ENCODE measurements at regions not wholly inside any gene's neighbourhood (a gene's known extent, or its start where the extent isn't known, plus 50 kb on each side); places are given as distances from the start of the nearest gene placed in this dataset.

- TF ChIP-seq SUZ12 (IDR thresholded peaks at IDR 0.05; ENCODE audit: extremely low read depth, insufficient read depth, insufficient read length) (no peak), ZNF274 (IDR thresholded peaks at IDR 0.05; ENCODE audit: low read depth, low read length) (no peak)
Observed at GRCh38 chr14:99072956-99073355, 199.0 kb downstream of the BCL11B start.
